HCT116 (cell line): ENCODE measurements at regions not wholly inside any gene's neighbourhood (a gene's known extent, or its start where the extent isn't known, plus 50 kb on each side); places are given as distances from the start of the nearest gene placed in this dataset.

Experiments
- CBX3 ChIP-seq: IDR thresholded peaks from 2 replicates; pipeline ENCODE4 v1.6.1; 2012; ENCODE audit warnings: low read depth
- CTCF ChIP-seq, 3 experiments: fragments of 200-600 bp in 1 of 3; sonication (generic) in 1 of 3; IDR thresholded peaks in 2 of 3; conservative IDR thresholded peaks in 1 of 3; 2 replicates each; pipeline ENCODE4 v1.5.1; 2012 to 2017; ENCODE audit warnings: low read depth in 2 of 3, low read length in 2 of 3, antibody characterized with exemption in 1 of 3, borderline replicate concordance in 1 of 3, control low read depth in 1 of 3, mild to moderate bottlenecking in 1 of 3, mixed read lengths in 1 of 3, mixed run types in 1 of 3, moderate library complexity in 1 of 3; ENCODE audit not compliant: insufficient read depth in 1 of 3
- EZH2 ChIP-seq: fragments of 200-600 bp; sonication (generic); IDR thresholded peaks from 2 replicates; pipeline ENCODE4 v1.6.1; 2017; ENCODE audit warnings: antibody characterized with exemption, mixed run types
- POLR2A ChIP-seq: IDR thresholded peaks from 2 replicates; pipeline ENCODE4 v1.7.0; 2011; ENCODE audit warnings: borderline replicate concordance; ENCODE audit not compliant: insufficient read depth, insufficient read length; ENCODE audit errors: extremely low read depth
- POLR2AphosphoS5 ChIP-seq: IDR thresholded peaks from 2 replicates; pipeline ENCODE4 v1.6.1; 2011; ENCODE audit warnings: mild to moderate bottlenecking, low read depth, low read length, moderate library complexity
- RAD21 ChIP-seq: IDR thresholded peaks from 2 replicates; pipeline ENCODE4 v1.6.1; 2012; ENCODE audit warnings: low read depth, mild to moderate bottlenecking
- SIN3A ChIP-seq: IDR thresholded peaks from 2 replicates; pipeline ENCODE4 v1.6.1; 2012; ENCODE audit warnings: low read depth
- ZNF274 ChIP-seq: fragments of 200-500 bp; sonication (Bioruptor generic); IDR thresholded peaks from 2 replicates; pipeline ENCODE4 v1.6.1; 2014; ENCODE audit warnings: mild to moderate bottlenecking, low read depth, low read length, inconsistent platforms

GRCh38 chr1:56378341-56379070 is 200.9 kb downstream of the PLPP3 start:
- TF ChIP-seq CTCF (IDR thresholded peaks at IDR 0.05 in 2 of 3, conservative IDR thresholded peaks at IDR 0.05 in 1 of 3; ENCODE audit: borderline replicate concordance in 1 of 3, insufficient read depth in 1 of 3, low read depth in 2 of 3, low read length in 2 of 3) (no peak), CBX3 (no peak), POLR2AphosphoS5 (no peak), RAD21 (no peak), SIN3A (no peak), POLR2A (no peak), ZNF274 (no peak), EZH2 (no peak)
